ENCODE measurements at regions not wholly inside any gene's neighbourhood (a gene's known extent, or its start where the extent isn't known, plus 50 kb on each side); places are given as distances from the start of the nearest gene placed in this dataset.

DNA sequence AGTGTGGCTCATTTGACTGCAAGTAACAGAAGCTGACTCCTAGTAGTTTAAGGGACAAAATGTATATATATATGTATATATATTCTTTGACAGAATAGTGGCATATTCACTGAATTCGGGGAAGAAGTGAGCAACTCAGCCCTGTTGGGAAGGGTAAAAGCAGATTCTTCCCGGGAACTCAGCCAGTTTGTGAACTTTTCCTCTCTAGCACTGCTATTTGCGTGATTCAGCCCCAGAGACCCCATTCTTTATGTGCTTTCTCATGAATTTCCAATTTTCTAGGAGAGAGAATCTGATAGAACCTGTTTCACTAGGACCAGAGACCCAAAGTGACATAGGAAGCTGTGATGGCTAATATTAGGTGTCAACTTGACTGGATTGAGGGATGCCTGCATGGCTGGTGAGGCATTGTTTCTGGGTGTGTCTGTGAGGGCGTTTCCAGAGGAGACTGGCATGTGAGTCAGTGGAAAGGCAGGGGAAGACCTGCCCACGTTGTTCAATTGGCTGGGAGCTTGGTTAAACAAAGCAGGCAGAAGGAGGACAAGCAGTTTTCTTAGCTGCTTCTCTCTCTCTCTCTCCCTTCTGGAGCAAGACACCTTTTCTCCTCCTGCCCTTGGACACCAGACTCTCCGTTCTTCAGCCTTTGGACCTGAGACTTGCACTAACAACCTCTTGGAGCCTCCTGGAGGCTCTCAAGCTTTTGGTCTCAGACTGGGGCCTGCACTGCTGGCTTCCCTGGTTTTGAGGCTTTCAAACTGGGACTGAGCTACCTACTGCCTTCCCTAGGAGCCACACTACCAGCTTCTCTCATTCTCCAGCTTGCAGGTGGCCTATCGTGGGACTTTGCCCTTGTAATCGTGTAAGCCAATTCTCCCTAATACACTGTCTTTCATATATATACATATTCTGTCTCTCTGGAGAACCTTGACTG is 93.4 kb upstream of the KCNK1 start:
- no peak for DNase-seq

DNA sequence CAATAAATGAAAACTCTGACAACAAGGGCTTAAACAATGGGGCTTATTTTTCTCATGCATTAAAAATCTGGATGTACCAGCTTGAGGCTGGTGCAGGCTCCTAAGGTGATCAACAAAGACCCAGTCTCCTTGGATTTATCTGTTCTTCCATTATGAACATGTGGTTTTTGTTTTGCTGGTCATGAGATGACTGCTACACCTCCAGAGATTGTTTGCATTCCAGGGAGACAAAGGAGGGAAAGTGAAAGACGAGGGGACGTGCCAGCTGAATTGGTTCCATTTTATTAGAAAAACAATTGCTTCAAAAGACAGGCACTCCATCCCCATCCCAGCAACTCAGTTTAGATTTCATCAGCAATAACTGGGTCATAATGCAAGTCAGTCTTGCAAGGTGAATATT is 90.9 kb upstream of the KCNK1 start:
- no peak for DNase-seq

DNA sequence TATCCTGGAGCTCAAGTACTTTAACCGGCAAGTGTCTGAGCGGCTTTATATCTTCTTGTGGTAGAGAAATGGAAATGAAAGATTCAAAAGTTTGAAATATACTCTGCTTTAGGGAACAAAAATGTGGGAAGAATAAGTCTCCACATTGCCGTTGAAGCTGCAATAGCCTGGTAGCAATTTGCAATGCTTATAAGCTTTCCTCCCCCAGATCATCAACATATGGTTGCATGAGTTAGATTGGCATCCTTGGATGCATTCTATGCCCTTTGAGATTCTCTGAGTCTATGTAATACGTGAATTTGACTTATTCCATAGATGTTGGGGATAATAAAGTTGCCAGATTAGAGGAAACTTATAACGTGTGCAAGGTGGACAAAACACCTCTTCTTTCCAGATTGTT is 86.1 kb upstream of the KCNK1 start:
- DNase-seq = no peak

DNA sequence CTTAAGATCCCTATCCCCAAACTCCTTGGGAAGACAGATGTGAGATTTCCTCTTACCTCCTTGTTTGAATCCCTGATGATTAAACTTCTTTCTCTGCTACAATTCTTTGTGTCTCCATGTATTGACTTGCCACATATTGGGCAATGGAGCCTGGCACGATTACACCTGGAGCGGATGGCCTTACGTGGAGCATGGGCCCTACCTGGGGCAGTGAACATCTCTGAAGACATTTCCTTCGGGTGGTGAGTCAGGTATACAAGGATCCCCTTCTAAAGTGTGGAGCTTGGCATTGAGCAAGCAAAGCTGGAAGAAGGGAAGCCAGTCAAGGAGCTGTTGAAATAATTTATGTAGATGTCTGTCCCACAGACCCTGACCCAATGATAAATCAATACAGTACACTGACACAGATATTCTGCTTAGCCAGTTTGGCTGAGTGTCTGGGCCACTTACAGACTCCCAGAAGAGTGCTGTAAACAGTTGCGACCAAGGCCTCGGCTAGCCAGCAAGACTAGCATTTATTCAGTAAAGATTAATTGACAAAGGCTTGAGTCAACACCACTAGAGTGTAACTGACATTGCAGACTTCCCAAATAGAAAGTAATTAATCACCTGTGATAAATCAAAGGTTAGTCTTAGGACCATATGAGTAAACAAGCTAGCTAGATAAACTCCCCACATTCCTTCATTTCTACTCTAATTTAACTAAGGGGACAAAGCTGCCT is 83.1 kb upstream of the KCNK1 start:
- DNase-seq = no peak

DNA sequence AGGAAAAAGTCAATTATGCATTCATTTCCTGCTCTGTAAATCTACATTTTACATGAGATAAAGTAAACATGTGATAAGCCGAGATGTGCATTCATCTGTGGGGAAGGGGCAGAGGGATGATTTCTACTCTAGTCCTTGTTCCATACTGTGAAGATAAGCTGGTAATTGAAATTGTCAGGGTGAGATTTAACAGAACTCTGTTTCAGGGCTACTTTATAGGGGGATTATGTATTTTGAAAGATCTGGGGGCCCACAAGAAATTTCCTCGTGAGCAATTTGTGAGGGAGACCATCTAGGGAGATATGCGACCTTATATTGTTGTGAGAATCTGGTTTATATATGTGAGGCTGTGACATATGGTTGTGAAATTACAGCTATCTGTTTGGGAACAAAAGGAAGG is 73.1 kb upstream of the KCNK1 start:
- DNase-seq = no peak

DNA sequence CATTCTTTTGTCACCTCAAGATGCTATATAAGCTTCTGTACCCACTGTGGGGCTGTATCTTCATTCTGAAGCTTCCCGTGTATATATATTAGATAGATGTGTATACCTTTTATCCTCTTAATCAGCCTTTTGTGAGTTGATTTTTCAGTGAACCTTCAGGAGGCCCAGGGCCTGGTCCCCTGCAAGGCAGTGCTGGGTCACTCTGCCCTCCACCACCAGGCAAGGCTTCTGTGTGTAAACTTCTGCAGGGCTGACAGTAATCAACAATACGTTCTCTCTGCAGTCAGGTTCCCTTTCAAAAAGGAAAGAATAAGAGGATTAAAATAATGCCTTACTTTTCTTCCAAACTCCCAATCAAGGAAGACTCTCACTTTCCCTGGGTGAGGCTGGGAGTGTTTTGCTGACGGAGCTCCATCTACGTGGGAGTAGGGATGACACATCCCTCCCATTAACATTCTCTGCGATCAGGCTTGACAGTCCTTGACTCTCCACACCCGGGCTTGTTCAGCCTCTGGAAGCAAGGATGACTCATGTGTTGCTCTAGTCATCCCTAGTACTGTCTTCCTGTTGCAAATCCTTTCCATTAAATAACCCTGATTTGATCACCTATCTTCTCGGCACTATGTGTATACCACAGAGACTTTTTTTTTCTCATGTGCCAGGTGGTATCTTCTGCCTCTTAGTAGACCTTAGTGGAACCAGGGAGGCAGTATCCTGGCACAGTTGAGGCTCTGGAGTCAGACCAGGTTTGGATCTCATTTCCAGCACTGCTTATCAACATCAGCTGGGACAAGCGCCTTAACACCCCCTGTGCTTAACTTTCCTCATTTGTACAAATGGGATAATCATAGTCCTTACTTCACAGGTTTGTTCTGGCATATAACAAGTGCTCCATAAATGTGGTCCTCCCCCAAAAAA is 70.3 kb upstream of the KCNK1 start:
- DNase-seq = no peak

DNA sequence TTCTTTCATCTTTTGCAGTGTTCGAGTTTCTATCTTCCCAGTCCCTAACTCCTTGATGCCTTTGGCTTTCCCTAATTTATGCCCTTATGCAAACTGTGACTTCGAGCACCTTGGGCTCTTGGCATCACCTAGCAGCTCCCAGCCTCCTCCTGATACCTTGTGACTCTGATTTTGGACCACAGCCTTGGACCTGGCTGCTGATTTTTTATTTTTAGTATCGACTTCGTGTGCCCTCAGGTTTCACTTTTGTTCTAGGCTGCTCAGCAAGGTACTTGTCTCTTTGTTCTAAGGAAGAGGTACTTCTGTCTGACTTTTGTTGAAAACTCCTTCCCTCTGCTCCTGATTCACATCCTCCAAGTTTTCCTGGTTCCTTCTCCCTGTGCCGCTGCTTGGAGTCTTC is 69.6 kb upstream of the KCNK1 start:
- no peak for DNase-seq

DNA sequence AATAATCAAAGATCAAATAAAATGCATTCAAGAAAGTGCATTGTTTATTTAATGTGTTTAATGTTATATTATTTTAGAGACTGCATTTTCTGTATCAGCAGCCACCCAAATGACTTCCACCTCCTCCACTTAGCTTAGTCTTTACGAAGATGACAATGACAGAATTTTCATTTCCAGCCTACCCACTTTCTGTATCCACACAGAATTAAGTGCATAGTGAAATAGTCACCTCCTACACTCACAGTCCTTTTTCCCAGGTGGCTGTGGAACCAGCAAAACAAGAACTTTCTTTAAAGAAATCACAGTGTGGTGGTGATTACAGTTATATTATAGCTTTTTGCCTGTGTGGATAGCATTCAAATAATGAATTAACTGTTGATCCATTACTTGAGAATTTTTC is 66.2 kb upstream of the KCNK1 start:
- no peak for DNase-seq

DNA sequence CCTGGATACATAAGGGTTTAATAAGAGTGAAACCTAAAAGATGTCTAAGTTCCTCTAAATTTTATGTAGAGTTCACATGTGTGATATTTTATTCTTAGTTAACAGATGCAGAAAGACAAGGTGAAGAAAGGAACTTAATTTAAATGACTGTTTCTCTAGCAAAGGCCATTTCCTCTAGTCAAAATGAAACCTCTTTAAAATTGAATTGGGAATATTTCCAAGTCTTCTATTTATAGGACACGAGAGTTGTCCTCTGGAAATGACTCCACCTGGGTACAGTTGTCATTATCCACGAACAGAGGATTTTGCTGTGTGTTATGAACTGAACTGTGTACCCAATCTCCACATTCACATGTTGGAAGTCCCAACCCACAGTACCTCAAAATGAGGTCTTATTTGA is 64.5 kb upstream of the KCNK1 start:
- DNase-seq = no peak

DNA sequence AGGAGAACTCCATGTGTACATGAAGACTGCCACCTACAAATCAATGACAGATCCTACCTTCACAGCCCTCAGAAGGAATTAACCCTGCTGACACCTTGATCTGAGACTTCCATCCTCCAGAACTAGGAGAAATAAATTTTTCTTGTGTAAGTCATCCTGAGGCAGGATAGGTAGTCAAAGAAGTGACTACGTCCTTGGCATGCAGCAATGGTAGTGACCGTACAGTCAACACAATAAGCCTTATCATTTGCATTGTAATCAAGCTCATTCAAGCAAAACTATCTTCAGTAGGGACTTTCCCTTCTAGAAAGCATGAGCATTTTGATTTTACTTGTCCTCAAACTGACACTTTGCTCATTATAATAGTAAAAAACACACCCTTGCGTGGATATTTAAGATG is 64.0 kb upstream of the KCNK1 start:
- no peak for DNase-seq

DNA sequence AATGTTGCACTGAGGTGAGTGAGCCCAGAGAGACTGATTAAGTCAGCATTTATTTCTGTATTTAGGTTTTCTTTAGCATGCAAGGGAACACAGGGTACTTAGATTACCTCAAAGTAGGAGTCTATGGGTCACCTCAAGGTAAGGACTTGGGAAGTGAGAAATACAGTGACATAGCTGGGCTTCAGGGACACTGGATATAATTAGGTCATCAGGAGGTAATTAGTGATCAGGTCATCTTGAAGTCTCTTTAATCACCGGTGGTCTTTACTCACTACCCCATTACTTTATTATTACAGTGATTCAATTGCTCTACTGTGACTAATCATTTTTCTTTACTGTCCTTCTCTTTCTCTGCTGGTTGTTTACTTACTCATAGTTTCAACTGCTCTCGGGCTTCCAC is 59.9 kb upstream of the KCNK1 start:
- DNase-seq = no peak

DNA sequence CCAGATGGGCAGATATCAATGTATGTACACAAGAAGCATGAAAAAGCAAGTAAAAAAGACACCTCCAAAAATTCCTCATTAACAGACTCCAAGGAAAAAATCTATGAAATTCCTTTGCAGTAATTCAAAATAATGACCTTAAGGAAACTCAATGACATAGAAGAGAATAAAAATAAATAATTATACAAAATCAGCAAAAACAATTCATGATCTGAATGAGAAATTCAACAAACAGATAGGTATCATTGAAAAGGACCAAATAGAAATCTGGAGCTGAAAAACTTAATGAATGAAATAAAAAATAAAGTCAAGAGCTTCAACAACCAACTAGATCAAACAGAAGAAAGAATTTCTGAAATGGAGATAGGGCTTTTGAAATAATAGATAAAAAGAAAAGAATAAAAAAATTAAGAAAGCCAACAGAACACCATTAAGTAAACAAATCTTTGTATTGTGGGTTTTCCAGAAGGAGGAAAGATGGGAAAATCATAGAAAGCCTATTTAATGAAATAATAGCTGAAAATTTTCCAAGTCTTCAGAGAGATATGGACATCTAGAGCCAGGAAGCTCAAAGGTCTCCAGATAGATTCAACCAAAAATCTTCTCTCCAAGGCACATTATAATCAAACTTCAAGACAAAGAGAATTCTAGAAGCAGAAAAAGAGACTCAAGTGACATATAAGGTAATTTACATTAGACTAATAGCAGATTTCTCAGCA is 52.0 kb upstream of the KCNK1 start:
- DNase-seq = no peak
